HG03565 (cell line): ENCODE measurements at regions not wholly inside any gene's neighbourhood (a gene's known extent, or its start where the extent isn't known, plus 50 kb on each side); places are given as distances from the start of the nearest gene placed in this dataset.

Source experiments
- ATAC-seq: cut with Tn5 transposase; IDR thresholded peaks from one replicate; pipeline ENCODE4 v1.9.1; 2021; ENCODE audit warnings: mild to moderate bottlenecking, moderate library complexity; ENCODE audit not compliant: unreplicated experiment

DNA sequence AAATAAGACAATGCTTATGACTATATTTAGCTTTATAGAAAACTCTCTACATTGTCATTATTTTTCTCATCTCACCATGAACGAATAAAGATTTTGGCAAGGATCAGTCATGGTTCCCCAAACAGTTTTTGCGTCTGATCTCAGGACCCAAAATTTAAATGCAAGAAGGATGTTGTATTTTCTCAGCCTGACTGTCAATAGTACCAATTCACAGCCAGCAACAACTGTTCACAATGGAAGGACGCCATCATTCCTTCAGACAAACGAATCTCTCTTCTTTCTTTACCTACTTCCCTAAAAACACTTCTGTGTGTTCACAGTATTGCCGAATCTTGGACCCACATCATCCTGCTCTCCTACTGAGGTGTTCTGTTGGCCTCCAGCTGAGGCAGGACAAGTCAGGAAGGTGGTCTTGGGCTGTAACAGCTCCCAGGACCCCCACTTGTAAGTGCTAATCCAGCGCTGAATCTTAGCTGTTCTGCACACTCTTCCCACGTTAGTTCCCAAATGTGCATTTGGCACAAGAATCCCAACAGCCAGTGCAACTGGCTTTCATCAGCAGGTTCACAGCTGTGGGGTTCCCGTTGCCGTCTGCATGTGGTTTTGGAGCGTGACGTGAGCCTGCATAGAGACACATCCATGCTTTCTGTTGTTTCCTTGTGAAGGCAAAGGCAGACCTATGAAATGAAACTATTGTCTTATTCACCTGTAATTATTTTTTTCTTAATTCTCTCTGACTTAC lies 600.0 kb downstream of the QKI start:
- ATAC-seq = no peak

DNA sequence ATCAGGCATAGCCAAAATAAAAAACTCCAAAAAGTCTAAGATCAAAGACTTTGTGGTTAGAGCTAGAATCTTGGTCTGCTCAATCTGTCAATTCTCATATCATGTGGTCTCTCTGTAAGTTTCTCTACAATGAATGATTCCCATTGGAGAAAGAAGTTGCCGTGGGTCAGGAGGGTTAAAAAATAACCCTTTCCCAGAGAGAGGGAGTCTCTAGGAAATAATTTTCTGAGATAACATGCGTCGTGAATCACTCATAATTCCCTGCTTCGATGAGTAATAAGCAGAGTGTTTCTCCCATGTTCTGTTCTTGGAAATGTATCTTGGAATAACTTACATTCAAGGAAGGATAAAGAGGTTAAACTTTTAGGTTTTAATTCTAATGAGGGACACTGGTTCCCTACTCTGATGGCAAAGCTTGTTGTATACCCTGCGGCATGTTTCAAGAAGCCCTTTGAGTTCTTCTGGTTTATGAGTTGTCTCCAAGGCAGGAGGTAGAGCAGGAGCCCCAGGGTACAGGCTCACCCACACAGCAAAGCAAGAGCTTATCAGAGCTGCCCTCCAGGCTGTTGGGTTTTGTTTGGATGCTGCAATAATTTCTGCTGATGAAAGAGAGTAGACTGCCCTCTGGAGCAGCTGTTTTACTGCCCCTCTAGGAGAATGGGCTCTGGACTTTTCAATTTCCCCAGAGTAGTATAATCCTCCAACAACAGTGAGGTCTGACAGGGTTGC lies 599.1 kb downstream of the QKI start:
- ATAC-seq = no peak

- no peak for ATAC-seq
Measured at GRCh38 chr6:164011321-164011720, 596.8 kb downstream of the QKI start.

GRCh38 chr6:164010441-164011103 lies 596.1 kb downstream of the QKI start:
- ATAC-seq = no peak

GRCh38 chr6:164008902-164009301 lies 594.4 kb downstream of the QKI start:
- ATAC-seq = no peak

DNA sequence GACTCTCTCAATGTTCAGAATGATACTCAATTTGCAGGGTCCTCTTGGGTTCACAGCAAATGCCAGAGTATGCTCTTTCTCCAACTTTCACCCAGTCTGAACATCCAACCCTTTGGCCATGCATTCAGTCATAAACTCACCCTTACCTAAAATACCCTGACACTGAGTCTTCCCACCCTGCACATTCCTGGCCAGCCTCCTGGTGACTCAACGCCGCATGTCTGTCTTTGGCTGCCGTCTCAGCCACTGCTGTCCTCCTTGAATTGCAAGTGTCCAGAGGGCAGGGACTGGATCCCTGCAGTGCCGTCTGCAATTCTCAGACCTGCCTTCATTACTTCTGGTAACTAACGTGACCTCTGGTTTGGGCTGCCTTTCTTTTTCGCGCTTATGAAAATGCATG lies 593.4 kb downstream of the QKI start:
- ATAC-seq = no peak

DNA sequence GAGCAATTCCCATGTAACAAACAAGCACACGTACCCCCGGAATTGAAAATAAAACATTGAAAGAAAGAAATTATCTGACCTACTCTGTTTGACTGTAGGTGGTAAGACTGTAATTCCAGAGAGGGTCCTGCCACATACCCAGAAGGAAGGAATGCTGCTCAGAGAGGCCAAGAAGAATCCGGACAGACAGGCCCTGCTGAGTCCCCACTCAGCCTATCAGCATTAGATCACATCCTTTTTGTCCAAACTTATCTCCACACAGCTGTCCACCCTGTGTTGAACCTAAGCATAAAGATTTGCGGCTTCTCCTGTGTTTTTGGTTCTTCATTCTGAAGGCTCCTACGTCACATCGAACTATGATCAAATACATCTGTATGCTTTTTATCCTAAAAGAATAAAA lies 591.9 kb downstream of the QKI start:
- ATAC-seq = no peak

- no peak for ATAC-seq
Measured at GRCh38 chr6:164005004-164005711, 590.6 kb downstream of the QKI start.

- no peak for ATAC-seq
Measured at GRCh38 chr6:164000276-164000675, 585.8 kb downstream of the QKI start.

DNA sequence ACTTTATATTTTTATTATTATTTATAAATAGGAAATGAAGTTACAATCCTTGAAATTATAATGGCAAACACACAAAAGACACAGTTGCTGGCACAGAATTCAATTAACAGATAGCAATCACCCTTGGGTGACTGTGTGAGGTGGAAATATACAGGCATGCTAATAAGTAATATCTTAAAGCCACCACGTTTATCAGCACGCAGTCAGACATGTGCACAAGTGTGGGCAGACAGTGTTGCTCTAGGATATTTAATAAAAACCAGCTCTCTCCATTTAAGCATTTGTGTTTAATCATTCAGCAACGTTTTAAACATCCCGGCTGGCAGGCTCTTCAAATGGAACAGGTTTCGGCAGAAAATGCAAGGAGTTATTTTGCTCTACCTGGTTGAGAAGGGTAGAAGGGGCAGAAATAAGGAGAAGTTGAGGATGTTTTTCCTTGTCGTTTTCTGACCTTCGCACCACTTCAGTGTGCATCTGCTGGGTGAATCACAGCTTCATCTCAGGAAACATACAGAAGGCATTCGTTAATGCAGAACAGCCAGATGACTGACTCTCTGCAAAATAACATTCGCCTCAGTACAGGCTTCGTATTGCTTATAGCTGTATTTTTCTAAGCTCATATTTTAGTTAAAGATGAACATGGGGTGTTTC lies 585.1 kb downstream of the QKI start:
- ATAC-seq = no peak

- no peak for ATAC-seq
Measured at GRCh38 chr6:163998496-163998895, 584.0 kb downstream of the QKI start.

DNA sequence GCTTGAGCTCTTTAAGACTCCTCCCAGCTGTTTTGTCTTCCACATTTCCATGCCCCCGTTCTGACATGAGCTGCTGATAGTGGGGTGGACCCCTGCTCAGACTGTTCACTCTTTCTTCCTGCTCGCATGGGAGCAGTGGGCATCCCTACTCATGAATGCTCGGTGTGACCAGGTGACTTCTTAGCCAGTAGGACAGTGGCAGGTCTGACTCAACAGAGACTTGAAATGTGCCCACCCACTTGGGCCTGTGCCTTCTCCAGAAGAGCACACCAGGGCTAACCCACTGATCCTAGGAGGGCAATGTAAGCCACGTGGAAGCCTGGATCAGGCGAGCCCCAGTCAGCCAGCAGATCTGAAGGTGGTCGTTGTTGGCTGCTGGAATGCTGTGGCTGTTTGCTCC lies 582.0 kb downstream of the QKI start:
- ATAC-seq = no peak

DNA sequence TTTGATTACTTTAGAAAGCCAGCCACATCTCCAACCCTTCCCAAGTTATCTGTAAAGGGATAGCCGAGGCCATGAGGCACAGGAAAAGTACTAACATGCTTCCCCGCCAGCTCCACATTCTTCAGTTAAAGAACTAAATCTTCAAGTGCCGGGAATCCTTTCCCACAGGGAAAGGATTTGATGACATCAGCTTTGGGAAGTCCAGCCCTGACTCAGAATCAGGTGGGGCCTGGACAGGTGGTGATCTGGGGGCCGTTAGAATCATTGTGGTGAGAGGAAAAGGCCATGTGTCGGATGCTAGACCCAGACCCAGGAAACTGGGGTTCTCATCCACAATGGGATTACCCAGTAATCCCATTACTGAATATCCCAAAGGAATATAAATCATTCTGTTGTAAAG lies 580.0 kb downstream of the QKI start:
- no peak for ATAC-seq

GRCh38 chr6:163992701-163993100 lies 578.2 kb downstream of the QKI start:
- ATAC-seq = no peak

DNA sequence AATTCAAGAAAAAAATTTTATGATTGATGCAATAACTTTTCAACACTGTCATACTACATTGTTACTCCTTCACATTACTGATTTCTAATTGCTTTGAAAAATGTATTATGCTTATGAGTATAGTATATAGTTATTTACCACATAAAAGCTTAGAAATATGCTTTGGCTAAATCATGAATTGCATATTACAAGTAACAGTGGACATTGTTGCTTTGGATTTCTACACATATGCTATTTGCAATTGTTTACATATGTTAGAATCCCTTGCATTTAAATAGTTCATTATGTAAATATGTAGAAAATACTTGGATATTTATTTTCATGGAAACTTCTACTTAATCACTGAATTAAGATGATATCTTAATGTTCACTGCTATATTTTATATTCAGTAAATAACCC lies 577.5 kb downstream of the QKI start:
- no peak for ATAC-seq

DNA sequence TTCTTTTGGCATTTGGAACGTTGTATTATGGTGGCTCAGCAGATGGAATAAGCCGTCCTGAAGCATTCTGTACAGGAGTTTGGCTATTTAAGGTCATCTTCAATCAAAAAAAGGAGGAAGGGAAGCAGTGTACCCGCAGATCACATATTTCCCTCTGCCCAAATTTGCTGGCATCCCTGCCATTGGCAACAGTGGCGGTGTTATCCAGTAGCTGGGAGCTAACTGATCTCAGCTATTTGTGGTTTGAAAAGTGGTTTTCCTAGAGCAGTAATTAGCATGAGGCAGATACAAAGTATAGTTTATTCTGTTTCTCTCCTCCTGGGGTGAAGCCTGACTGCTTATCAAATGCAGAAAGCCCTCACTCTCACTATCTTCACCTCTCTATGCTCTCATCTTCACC lies 576.8 kb downstream of the QKI start:
- no peak for ATAC-seq

- no peak for ATAC-seq
Measured at GRCh38 chr6:163986313-163986712, 571.8 kb downstream of the QKI start.

DNA sequence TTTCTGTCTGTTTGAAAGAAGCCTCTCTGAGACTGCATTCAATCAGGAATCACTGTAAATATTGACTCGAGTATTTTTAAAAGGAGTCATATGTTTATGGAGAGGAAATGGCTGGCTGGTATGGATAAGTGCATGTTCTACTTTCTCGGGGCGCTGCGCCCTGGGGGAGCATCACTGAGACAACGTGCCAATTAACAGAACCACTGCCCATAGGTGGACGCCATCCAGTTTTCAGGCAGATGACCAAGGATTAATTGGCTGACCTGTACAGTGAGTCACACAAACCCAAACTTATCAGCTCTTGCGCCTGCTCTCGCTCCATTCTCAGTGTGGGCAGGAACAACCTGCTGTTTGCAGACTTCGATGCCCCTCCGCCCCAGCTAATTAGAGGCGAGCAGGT lies 571.2 kb downstream of the QKI start:
- no peak for ATAC-seq

DNA sequence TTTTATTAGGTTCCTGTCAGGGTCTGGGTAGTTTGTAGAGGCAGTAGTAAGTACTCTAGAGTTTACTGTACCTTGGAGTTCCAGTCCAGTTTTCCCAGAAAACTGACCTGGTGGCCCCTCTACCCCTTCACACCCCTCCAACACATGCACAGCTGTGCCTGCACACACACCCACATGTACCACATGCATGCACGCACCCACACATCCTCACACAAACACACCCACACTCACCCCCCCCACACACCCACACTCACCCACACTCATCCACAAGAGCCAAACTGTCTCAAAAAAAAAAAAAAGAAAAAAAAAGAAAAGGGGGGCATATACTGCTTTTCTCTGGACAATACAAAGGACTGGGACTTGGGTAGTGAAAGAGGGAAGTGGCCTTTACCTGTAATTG lies 570.5 kb downstream of the QKI start:
- ATAC-seq = no peak

DNA sequence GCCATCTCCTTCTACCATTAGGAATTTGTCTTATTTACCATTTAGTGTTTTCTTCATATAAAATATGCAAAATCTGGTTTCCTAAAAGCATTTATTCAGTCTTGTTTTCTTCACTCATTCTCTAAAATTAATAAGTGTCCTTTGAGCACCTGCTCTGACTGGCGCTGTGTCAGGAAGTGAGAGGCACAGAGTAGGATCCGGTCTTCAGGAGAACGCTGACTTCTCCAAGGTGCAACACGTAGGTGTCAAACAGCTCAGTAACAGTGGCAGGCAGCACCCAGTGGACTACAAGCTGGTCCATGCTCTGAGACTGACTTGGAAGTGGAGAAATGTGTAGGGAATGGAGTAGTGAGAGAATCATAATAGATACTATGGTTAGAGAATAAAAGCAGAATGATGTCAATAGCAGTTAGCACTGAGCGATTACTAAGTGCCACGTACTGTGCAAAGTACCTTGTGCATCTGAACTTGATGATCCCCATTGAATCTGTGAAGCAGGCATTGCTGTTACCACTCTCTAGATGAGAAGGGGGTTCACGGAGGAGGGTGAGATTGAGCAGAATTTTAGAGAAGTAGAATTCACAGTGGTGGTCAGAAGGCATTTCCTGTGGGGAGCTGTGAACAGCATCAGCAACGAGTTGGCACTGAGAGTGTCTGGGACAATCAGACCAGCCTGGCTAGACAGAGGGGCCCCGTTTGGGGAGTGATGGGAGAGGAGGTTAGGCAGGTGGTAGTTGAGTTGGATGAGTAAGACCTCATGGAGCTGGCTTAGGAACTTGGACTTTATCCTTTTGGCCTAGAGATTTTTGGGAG lies 569.8 kb downstream of the QKI start:
- ATAC-seq = peak; percentile 58
